Fibroblast of the aortic adventitia (primary cell): ENCODE measurements at regions not wholly inside any gene's neighbourhood (a gene's known extent, or its start where the extent isn't known, plus 50 kb on each side); places are given as distances from the start of the nearest gene placed in this dataset.

Source experiments
- DNase-seq: peaks from one replicate; pipeline ENCODE4 v3.0.0-alpha.2; 2010; ENCODE audit warnings: low read depth
- H3K4me3 ChIP-seq: 2 replicates; pipeline ENCODE4 v1.5.1; 2011; ENCODE audit warnings: low read depth, mild to moderate bottlenecking, control low read depth, low read length, moderate library complexity
- CTCF ChIP-seq: IDR thresholded peaks from 2 replicates; pipeline ENCODE4 v1.5.1; 2011; ENCODE audit warnings: mild to moderate bottlenecking, low read length, control low read depth, inconsistent platforms; ENCODE audit not compliant: insufficient read depth

- no peak for TF ChIP-seq CTCF
- H3K4me3 ChIP-seq: no peak overlapping the region
- no peak for DNase-seq
Observed at GRCh38 chr4:63361628-63362027, 1047.6 kb downstream of the TECRL start.

- no peak overlapping the region for H3K4me3 ChIP-seq
- no peak for TF ChIP-seq CTCF
- DNase-seq: no peak
Observed at GRCh38 chr4:63361066-63361465, 1048.2 kb downstream of the TECRL start.

GRCh38 chr4:63349674-63350025 is 1059.6 kb downstream of the TECRL start:
- DNase-seq: no peak
- TF ChIP-seq CTCF: no peak
- H3K4me3 ChIP-seq: no peak overlapping the region

GRCh38 chr4:63348735-63349673 is 1060.2 kb downstream of the TECRL start:
- no peak for TF ChIP-seq CTCF
- no peak overlapping the region for H3K4me3 ChIP-seq
- no peak for DNase-seq

- no peak for DNase-seq
- H3K4me3 ChIP-seq: no peak overlapping the region
- TF ChIP-seq CTCF: no peak
Observed at GRCh38 chr4:63325140-63325539, 1084.1 kb downstream of the TECRL start.

GRCh38 chr4:63316633-63317032 is 1092.6 kb downstream of the TECRL start:
- no peak overlapping the region for H3K4me3 ChIP-seq
- no peak for DNase-seq
- TF ChIP-seq CTCF: no peak
